OCI-LY3 (cell line): ENCODE measurements at regions not wholly inside any gene's neighbourhood (a gene's known extent, or its start where the extent isn't known, plus 50 kb on each side); places are given as distances from the start of the nearest gene placed in this dataset.

Source experiments
- H2AFZ ChIP-seq: fragments of 200-600, 300-600 bp; shearing (Covaris generic); 2 replicates; pipeline ENCODE4 v1.6.0; 2014; ENCODE audit warnings: antibody characterized with exemption, low read depth, low read length
- H3K27ac ChIP-seq: fragments of 200-600, 300-600 bp; sonication (generic); 2 replicates; pipeline ENCODE4 v1.5.1; 2014; ENCODE audit warnings: mild to moderate bottlenecking, low read length, moderate library complexity, mixed read lengths
- H3K27me3 ChIP-seq: fragments of 200-600, 300-600 bp; sonication (generic); 2 replicates; pipeline ENCODE4 v1.6.1; 2014; ENCODE audit warnings: low read depth, low read length, mixed read lengths
- H3K36me3 ChIP-seq: fragments of 200-600, 300-600 bp; sonication (generic); replicated peaks from 2 replicates; pipeline ENCODE3; 2014; ENCODE audit warnings: low read depth, low read length, mixed read lengths
- H3K4me1 ChIP-seq: fragments of 300-600, 200-600 bp; sonication (generic); 2 replicates; pipeline ENCODE4 v1.6.1; 2014; ENCODE audit warnings: low read length, mixed read lengths
- H3K4me2 ChIP-seq: fragments of 200-600, 300-600 bp; sonication (generic); 2 replicates; pipeline ENCODE4 v1.6.1; 2014; ENCODE audit warnings: low read length, mixed read lengths
- H3K4me3 ChIP-seq: fragments of 300-600, 200-600 bp; sonication (generic); 2 replicates; pipeline ENCODE4 v1.5.1; 2014; ENCODE audit warnings: antibody characterized with exemption, mild to moderate bottlenecking, low read length, moderate library complexity
- H3K79me2 ChIP-seq: fragments of 300-600, 200-600 bp; shearing (Covaris generic); 2 replicates; pipeline ENCODE4 v1.6.1; 2014; ENCODE audit warnings: mild to moderate bottlenecking, low read length, mixed read lengths
- H3K9ac ChIP-seq: fragments of 300-600, 200-600 bp; shearing (Covaris generic); 2 replicates; pipeline ENCODE4 v1.6.0; 2014; ENCODE audit warnings: mild to moderate bottlenecking, low read length, moderate library complexity
- H3K9me3 ChIP-seq: fragments of 200-600, 300-600 bp; shearing (Covaris generic); 2 replicates; pipeline ENCODE4 v1.6.1; 2014; ENCODE audit warnings: low read length, mixed read lengths; ENCODE audit not compliant: insufficient read depth
- H4K20me1 ChIP-seq: fragments of 200-600, 300-600 bp; sonication (generic); 2 replicates; pipeline ENCODE4 v1.6.1; 2016; ENCODE audit warnings: low read length, mixed read lengths; ENCODE audit not compliant: insufficient read depth
- CTCF ChIP-seq: fragments of 200-600, 300-600 bp; sonication (generic); IDR thresholded peaks from 2 replicates; pipeline ENCODE4 v1.5.1; 2014; ENCODE audit warnings: antibody characterized with exemption, low read length, low read depth
- EZH2phosphoT487 ChIP-seq: fragments of 200-600 bp; shearing (Covaris generic); IDR thresholded peaks from 2 replicates; pipeline ENCODE4 v1.6.1; 2018; ENCODE audit warnings: antibody characterized with exemption, mixed run types, low read depth

- no peaks in the 10 kb centered on the region for H3K79me2 ChIP-seq
- H3K4me2 ChIP-seq, result no peak overlapping the region
- H3K27ac ChIP-seq, result no peak overlapping the region
- H3K27me3 ChIP-seq, result no peaks in the 10 kb centered on the region
- H3K9ac ChIP-seq, result no peak overlapping the region
- H3K4me3 ChIP-seq, result no peak overlapping the region
- H3K36me3 ChIP-seq, result no peaks in the 10 kb centered on the region
- H3K4me1 ChIP-seq, result no peaks in the 10 kb centered on the region
- H4K20me1 ChIP-seq, result no peaks in the 10 kb centered on the region
- H3K9me3 ChIP-seq, result no peaks in the 10 kb centered on the region
- H2AFZ ChIP-seq, result no peak overlapping the region
- no peak for TF ChIP-seq EZH2phosphoT487
- no peak for TF ChIP-seq CTCF
These were observed 222.2 kb downstream of the ADRA2A start for GRCh38 chr10:111299037-111299436.

DNA sequence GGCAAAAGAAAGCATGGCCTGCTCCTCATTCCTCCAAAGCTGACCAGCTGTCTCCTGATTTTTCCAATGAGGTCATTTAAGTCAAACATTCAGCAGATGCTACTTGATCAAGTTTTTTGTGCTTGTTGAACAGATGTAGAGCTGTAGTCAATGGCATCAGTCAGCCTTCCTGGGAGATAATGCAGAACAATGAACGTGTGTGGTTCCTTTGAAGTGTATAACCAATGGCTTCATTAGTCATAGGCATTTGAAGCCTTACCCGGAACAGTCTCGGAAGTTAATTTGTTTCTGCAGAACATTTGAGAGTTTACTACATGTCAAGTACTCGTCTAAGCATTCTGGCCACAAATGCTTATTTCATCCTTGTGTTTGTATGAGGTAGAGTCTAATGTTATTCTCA lies 227.1 kb downstream of the ADRA2A start:
- Histone ChIP-seq H3K36me3 (no peaks in the 10 kb centered on the region), H3K27ac (no peak overlapping the region), H4K20me1 (no peaks in the 10 kb centered on the region), H2AFZ (no peak overlapping the region), H3K79me2 (no peaks in the 10 kb centered on the region), H3K4me3 (no peak overlapping the region), H3K9me3 (no peaks in the 10 kb centered on the region), H3K4me2 (no peak overlapping the region), H3K9ac (no peak overlapping the region), H3K4me1 (no peaks in the 10 kb centered on the region), H3K27me3 (no peaks in the 10 kb centered on the region)
- TF ChIP-seq EZH2phosphoT487 (no peak), CTCF (no peak)

DNA sequence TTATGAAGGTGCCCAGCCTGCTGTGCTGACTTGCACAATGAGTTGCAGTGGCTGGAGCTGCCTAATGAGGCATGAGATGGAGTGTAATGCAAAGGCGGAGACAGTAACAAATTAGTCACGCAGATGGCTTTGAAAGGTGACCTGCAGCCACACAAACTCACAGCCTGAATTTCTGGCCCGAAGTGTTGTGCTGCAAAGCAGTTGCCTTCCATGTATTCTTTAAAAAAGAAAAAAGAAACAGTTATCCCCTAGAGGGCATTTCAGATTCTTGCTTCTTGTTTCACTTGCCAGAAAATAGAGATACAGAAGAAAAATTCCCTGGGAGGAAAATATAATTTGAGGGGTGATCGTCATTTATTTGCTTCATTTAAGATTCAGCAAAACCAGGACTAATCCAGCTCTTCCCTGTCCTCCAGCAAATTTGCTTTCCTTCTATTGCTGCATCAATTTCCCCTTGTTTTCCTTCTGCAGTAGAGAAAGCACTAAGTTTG lies 239.9 kb downstream of the ADRA2A start:
- no peak overlapping the region for H3K4me3 ChIP-seq
- no peak overlapping the region for H3K27ac ChIP-seq
- H2AFZ ChIP-seq, result no peak overlapping the region
- H3K79me2 ChIP-seq, result no peaks in the 10 kb centered on the region
- H3K9ac ChIP-seq, result no peak overlapping the region
- TF ChIP-seq CTCF (no peak), EZH2phosphoT487 (no peak)
- no peaks in the 10 kb centered on the region for H3K27me3 ChIP-seq
- no peaks in the 10 kb centered on the region for H3K4me1 ChIP-seq
- no peak overlapping the region for H3K4me2 ChIP-seq
- H3K36me3 ChIP-seq, result no peaks in the 10 kb centered on the region
- no peaks in the 10 kb centered on the region for H4K20me1 ChIP-seq
- H3K9me3 ChIP-seq, result no peaks in the 10 kb centered on the region

GRCh38 chr10:111319866-111320265 lies 243.0 kb downstream of the ADRA2A start:
- Histone ChIP-seq H3K9me3 (no peaks in the 10 kb centered on the region), H3K9ac (no peak overlapping the region), H4K20me1 (no peaks in the 10 kb centered on the region), H3K4me1 (no peaks in the 10 kb centered on the region), H3K27ac (no peak overlapping the region), H3K4me3 (no peak overlapping the region), H3K36me3 (no peaks in the 10 kb centered on the region), H3K79me2 (no peaks in the 10 kb centered on the region), H2AFZ (no peak overlapping the region), H3K4me2 (no peak overlapping the region), H3K27me3 (no peaks in the 10 kb centered on the region)
- TF ChIP-seq CTCF, result no peak
- TF ChIP-seq EZH2phosphoT487, result no peak
